ENCODE measurements at regions not wholly inside any gene's neighbourhood (a gene's known extent, or its start where the extent isn't known, plus 50 kb on each side); places are given as distances from the start of the nearest gene placed in this dataset.

GRCh38 chr6:163772701-163773100, 358.2 kb downstream of the QKI start:
- H3K27ac Mint-ChIP-seq (ENCODE audit: unreplicated experiment) = no peak overlapping the region
- no peaks in the 10 kb centered on the region for H3K36me3 Mint-ChIP-seq (ENCODE audit: low read depth, unreplicated experiment)

GRCh38 chr6:163771180-163771579, 356.7 kb downstream of the QKI start:
- peaks cover 1% of the 10 kb centered on the region for H3K27me3 Mint-ChIP-seq (ENCODE audit: unreplicated experiment)
- no peaks in the 10 kb centered on the region for H3K9me3 Mint-ChIP-seq (ENCODE audit: unreplicated experiment)
- H3K27ac Mint-ChIP-seq (ENCODE audit: unreplicated experiment) = no peak overlapping the region
- H3K4me3 Mint-ChIP-seq (ENCODE audit: unreplicated experiment) = no peak overlapping the region
- no peak for DNase-seq (ENCODE audit: low spot score)
- no peak for TF ChIP-seq CTCF (IDR thresholded peaks at IDR 0.05; ENCODE audit: unreplicated experiment)
- no peaks in the 10 kb centered on the region for H3K36me3 Mint-ChIP-seq (ENCODE audit: low read depth, unreplicated experiment)
- peaks cover 6% of the 10 kb centered on the region for H3K4me1 Mint-ChIP-seq (ENCODE audit: unreplicated experiment)

More at GRCh38 chr6:163772701-163773100, 358.2 kb downstream of the QKI start:
- no peak for TF ChIP-seq CTCF (IDR thresholded peaks at IDR 0.05; ENCODE audit: unreplicated experiment)
- Mint-ChIP-seq H3K9me3 (ENCODE audit: unreplicated experiment) (no peaks in the 10 kb centered on the region), H3K4me3 (ENCODE audit: unreplicated experiment) (no peak overlapping the region), H3K4me1 (ENCODE audit: unreplicated experiment) (no peaks in the 10 kb centered on the region), H3K27me3 (ENCODE audit: unreplicated experiment) (peaks cover 3% of the 10 kb centered on the region)
- no peak for DNase-seq (ENCODE audit: low spot score)

GRCh38 chr6:163768905-163769304, 354.4 kb downstream of the QKI start:
- no peak overlapping the region for H3K4me3 Mint-ChIP-seq (ENCODE audit: unreplicated experiment)
- no peak overlapping the region for H3K27ac Mint-ChIP-seq (ENCODE audit: unreplicated experiment)
- DNase-seq (ENCODE audit: low spot score) = no peak
- H3K36me3 Mint-ChIP-seq (ENCODE audit: low read depth, unreplicated experiment) = no peaks in the 10 kb centered on the region
- no peak for TF ChIP-seq CTCF (IDR thresholded peaks at IDR 0.05; ENCODE audit: unreplicated experiment)
- H3K4me1 Mint-ChIP-seq (ENCODE audit: unreplicated experiment) = peaks cover 15% of the 10 kb centered on the region
- no peaks in the 10 kb centered on the region for H3K9me3 Mint-ChIP-seq (ENCODE audit: unreplicated experiment)
- H3K27me3 Mint-ChIP-seq (ENCODE audit: unreplicated experiment) = peaks cover 1% of the 10 kb centered on the region

- Mint-ChIP-seq H3K4me3 (ENCODE audit: unreplicated experiment) (no peak overlapping the region), H3K27me3 (ENCODE audit: unreplicated experiment) (peaks cover 1% of the 10 kb centered on the region), H3K36me3 (ENCODE audit: low read depth, unreplicated experiment) (no peaks in the 10 kb centered on the region), H3K4me1 (ENCODE audit: unreplicated experiment) (peaks cover 15% of the 10 kb centered on the region), H3K27ac (ENCODE audit: unreplicated experiment) (no peak overlapping the region), H3K9me3 (ENCODE audit: unreplicated experiment) (no peaks in the 10 kb centered on the region)
- no peak for TF ChIP-seq CTCF (IDR thresholded peaks at IDR 0.05; ENCODE audit: unreplicated experiment)
- DNase-seq (ENCODE audit: low spot score) = no peak
Observed at GRCh38 chr6:163766936-163767335, 352.4 kb downstream of the QKI start.

GRCh38 chr6:163765335-163765734, 350.8 kb downstream of the QKI start:
- Mint-ChIP-seq H3K27ac (ENCODE audit: unreplicated experiment) (no peak overlapping the region), H3K4me1 (ENCODE audit: unreplicated experiment) (peaks cover 15% of the 10 kb centered on the region), H3K4me3 (ENCODE audit: unreplicated experiment) (no peak overlapping the region), H3K27me3 (ENCODE audit: unreplicated experiment) (peaks cover 1% of the 10 kb centered on the region), H3K36me3 (ENCODE audit: low read depth, unreplicated experiment) (no peaks in the 10 kb centered on the region), H3K9me3 (ENCODE audit: unreplicated experiment) (no peaks in the 10 kb centered on the region)
- no peak for TF ChIP-seq CTCF (IDR thresholded peaks at IDR 0.05; ENCODE audit: unreplicated experiment)
- DNase-seq (ENCODE audit: low spot score) = no peak
